G401 (cell line): ENCODE measurements at regions not wholly inside any gene's neighbourhood (a gene's known extent, or its start where the extent isn't known, plus 50 kb on each side); places are given as distances from the start of the nearest gene placed in this dataset.
A peak's percentile ranks its signal among the peaks of the same experiment; 100 is the strongest.
"Not testable (repeated sequence)": the region's sequence is repeated elsewhere in the genome, so short reads cannot be mapped to it uniquely, and the experiment has no call there.

ENCODE experiments used
- DNase-seq: peaks from one replicate; pipeline ENCODE4 v3.0.0-alpha.2; 2015; ENCODE audit warnings: low spot score
- in situ Hi-C: cut with HindIII; loops from 2 replicates; pipeline ENCODE4 v1.10.0; 2016; ENCODE audit warnings: low sequenced_read_pairs, mixed read lengths

- in situ Hi-C loops = no loop called here
- DNase-seq = no peak
Measured at GRCh38 chr1:203401199-203401877, 50.4 kb upstream of the FMOD start.

DNA sequence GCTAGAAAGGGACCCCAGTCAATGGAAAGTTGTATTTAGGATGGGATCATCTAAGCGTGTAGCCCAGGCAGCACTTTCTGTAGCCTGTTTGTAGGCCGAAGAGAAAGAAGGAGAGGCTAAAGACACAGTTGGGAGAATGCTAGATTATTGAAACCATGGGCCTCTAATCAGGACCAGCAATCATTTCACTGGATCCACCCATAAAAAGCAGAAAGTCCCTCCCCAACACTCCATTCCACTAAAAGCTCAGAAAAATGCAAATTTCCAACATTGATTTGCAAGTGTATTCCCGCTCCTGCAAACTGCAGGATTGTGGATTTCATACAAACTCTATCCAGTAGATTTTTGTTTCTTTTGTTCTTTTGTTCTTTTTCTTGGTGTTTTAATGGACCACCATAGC lies 51.2 kb upstream of the FMOD start:
- in situ Hi-C loops = no loop called here
- DNase-seq = no peak

- in situ Hi-C loops = no loop called here
- no peak for DNase-seq
Measured at GRCh38 chr1:203402629-203403337, 51.9 kb upstream of the FMOD start.

GRCh38 chr1:203403586-203403985 lies 52.7 kb upstream of the FMOD start:
- DNase-seq = no peak
- in situ Hi-C loops = no loop called here

DNA sequence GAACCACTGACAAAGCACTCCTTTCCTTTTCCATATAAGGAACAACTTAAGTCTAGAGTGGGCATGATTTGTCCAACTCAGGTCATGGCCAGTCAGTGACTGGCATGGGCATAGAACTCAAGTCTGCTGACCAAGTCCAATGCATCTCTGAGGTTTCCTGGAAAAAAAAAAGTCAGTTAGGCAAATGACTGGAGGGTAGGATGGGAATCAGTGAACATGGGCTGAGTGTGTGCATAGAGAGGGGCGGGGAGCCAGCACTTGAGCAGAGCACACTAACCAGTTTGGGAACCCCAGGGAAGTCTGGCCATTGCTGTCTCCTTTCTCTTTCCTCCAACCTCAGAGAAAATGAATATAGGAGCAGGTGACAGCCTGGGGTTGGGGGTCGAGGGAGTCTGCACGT lies 53.6 kb upstream of the FMOD start:
- in situ Hi-C loops = no loop called here
- no peak for DNase-seq

DNA sequence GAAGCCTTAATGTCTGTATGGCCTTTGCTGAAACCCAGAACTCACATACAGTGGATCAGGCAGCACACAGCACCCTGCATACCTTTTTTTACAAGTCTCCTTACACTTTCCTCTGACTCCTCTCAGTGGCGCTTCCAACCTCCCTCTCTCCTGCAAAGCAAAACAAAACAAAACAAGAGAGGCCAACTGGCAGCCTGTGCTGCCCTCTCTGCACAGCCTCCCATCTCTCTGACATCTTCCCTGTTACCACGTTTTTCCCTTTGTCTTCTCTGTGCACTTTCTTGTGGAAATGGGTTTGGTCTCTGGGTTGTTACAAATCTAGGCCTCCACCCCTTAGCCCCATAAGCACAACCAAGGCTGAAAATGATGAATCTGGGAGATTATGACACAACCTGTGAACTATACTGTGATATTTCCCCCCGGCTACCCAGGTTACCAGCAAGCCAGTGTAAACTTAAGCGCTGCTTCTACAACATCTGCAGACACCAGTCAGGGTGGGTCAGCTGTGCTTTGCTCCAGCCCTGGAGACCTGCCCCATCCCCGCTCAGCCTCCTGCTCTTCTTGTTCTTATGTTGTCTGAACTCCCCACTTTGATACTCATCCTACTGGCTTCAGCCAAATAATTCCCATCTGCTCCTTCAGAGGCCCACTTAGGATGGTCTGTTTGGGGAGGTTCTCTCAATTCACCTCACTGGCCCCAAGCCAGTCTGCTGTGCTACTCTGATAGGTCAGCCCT lies 54.9 kb upstream of the FMOD start:
- DNase-seq = no peak
- in situ Hi-C loops = no loop called here

GRCh38 chr1:203406446-203407045 lies 55.6 kb upstream of the FMOD start:
- in situ Hi-C loops = no loop called here
- DNase-seq = no peak

DNA sequence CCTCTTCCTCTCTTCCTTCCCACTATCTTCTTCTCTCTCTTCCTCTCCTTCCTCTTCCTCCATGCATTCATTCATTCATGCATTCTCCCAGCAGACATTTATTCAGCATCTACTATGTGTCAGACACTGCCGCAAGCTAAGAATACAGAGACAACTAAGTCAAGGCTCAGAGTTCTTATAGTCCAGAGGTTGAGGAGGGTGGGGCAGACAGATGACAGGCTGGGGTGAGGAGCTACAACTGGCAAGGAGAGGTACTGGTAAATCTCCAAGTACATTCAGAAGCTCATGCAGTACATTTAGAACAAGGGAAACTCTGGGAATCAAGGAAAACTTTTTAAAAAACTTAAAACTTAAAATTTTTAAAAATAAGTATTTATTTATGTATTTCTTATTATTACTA lies 56.4 kb upstream of the FMOD start:
- in situ Hi-C loops = no loop called here
- DNase-seq = no peak

DNA sequence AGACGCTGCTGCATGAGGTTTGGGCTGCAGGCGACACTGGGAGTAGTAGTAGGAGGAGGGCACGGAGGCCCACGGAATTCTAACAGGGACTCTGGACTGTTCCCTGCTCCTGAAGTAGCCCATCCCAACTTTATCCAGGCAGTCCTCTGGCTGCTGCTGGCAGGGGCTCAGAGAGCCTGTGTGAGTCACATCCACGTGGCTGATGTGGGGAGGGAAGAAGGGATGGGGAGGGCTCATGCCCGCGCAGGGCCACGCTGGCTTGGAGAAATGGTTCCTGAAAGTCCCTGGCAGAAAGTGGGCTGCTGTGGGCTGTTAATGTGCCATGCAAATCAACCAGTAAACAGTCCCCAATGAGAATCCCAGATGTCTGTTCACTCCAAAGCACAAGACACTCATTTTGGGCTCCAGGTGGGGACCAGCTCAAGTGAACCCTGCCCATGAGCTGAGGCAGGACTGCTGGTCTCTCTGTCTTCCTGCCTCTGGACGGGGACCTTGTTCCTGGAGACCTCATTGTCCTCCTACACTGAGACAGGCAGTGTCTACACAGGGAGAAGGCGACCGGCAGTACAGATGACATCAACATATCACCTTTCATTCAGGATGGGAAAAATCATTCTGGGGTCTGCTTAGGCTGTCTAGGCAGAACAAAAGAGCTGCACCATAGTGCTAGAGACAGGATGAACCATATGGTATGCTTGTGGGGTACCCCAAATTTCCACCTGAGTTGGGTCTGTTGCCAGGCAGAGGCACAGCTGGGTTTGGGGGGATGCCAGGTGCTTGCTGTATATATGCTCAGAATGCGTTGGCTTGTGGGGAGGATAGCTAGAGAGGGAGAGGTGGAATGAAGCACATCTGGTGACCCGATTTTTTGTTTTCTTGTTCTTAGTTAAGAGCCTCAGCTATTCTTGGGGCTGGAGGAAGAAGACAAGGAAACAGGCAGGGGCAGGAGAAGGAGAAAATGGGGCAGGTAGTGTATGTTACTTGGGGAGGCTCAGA lies 57.9 kb upstream of the FMOD start:
- DNase-seq = peak; percentile 38
- in situ Hi-C loops = no loop called here

- in situ Hi-C loops = no loop called here
Measured at GRCh38 chr1:203410182-203410900, 59.4 kb upstream of the FMOD start.

GRCh38 chr1:203411431-203411830 lies 60.5 kb upstream of the FMOD start:
- not testable (repeated sequence) for DNase-seq

More at GRCh38 chr1:203410182-203410900, 59.4 kb upstream of the FMOD start:
- no peak for DNase-seq

GRCh38 chr1:203419558-203419957 lies 56.0 kb upstream of the PRELP start:
- DNase-seq = no peak
- in situ Hi-C loops = no loop called here

More at GRCh38 chr1:203411431-203411830, 60.5 kb upstream of the FMOD start:
- in situ Hi-C loops = not testable (repeated sequence)

DNA sequence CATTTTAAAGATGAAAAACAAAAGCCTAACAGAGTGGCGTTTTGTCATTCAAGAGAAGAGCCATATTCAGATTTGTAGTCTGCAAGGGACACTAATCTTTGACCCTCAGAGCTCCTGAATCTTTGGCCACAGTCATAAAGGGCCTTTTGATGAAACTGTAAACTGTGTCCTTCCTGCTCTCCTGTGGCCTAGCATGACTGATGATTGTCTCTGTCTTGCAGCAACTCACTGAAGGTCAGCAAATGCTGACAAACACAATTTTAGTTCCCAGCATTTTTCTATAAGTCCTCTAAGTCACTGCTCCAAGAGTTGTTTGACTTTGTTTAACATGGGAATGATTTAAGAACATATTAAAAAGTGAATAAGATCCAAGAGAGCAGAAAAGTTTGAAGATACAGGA lies 55.3 kb upstream of the PRELP start:
- in situ Hi-C loops = no loop called here
- DNase-seq = no peak

- in situ Hi-C loops = no loop called here
- DNase-seq = no peak
Measured at GRCh38 chr1:203421246-203421645, 54.4 kb upstream of the PRELP start.

GRCh38 chr1:203422116-203422515 lies 53.5 kb upstream of the PRELP start:
- peak; percentile 59 for DNase-seq
- in situ Hi-C loops = no loop called here

DNA sequence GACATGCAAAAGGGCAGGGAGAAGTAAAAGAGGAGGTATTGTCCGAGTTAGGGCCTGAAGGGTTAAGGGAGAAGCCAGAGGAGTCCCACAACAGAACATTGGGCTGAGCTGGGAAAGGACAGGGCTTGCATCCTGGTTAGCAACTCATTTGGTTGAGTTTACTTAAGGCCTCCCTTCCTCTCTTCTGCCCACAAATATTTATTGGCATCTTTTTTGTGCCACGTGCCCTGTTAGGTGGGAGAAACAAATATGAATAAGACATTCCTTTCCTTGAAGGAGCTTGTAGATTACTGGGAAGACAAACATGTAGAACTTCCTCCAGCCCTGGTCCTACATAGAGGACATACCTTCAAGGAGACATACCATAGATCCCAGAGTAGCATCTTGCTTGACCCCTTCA lies 53.0 kb upstream of the PRELP start:
- DNase-seq = no peak
- in situ Hi-C loops = no loop called here

- DNase-seq = no peak
- in situ Hi-C loops = no loop called here
Measured at GRCh38 chr1:203424285-203424684, 51.3 kb upstream of the PRELP start.
